Stomach (tissue), 8 donors: ENCODE measurements at regions not wholly inside any gene's neighbourhood (a gene's known extent, or its start where the extent isn't known, plus 50 kb on each side); places are given as distances from the start of the nearest gene placed in this dataset.
"Not testable (repeated sequence)": the region's sequence is repeated elsewhere in the genome, so short reads cannot be mapped to it uniquely, and the experiment has no call there.

Source experiments
- DNase-seq, 2 donors: peaks; one replicate each; pipeline versions ENCODE4 v3.0.0 to v3.0.0-alpha.2; 2013 to 2019
- H3K27ac ChIP-seq, 5 donors: fragments of 200-600 bp in 4 of 5; sonication (generic) in 4 of 5; one replicate each; pipeline ENCODE4 v1.5.1; 2013 to 2019; ENCODE audit warnings: mild to moderate bottlenecking in 1 of 5, moderate library complexity in 1 of 5
- H3K27me3 ChIP-seq, 3 donors: fragments of 200-600 bp; sonication (generic); one replicate each; pipeline ENCODE4 v1.5.1; 2017 to 2019; ENCODE audit warnings: mixed run types in 1 of 3
- H3K36me3 ChIP-seq, 4 donors: fragments of 200-600 bp; sonication (generic); 1 replicate in 3 of 4; 2 replicates in 1 of 4; pipeline ENCODE4 v1.5.1; 2016 to 2019
- H3K4me1 ChIP-seq, 4 donors: fragments of 200-600 bp; sonication (generic); one replicate each; pipeline ENCODE4 v1.5.1; 2016 to 2019
- H3K4me3 ChIP-seq, 4 donors: fragments of 200-600 bp; sonication (generic) in 3 of 4; one replicate each; pipeline ENCODE4 v1.5.1; 2016 to 2019; ENCODE audit warnings: mild to moderate bottlenecking in 1 of 4
- H3K9me3 ChIP-seq, 4 donors: fragments of 200-600 bp; sonication (generic); one replicate each; pipeline ENCODE4 v1.5.1; 2016 to 2019
- CTCF ChIP-seq, 7 experiments: fragments of 450-650 bp in 4 of 7; fragments of 200-600 bp in 3 of 7; sonication (generic) in 3 of 7; IDR thresholded peaks; one replicate each; pipeline ENCODE4 v1.5.1; 2016 to 2019; ENCODE audit warnings: antibody characterized with exemption in 7 of 7, control low read depth in 2 of 7, mild to moderate bottlenecking in 1 of 7
- EP300 ChIP-seq: sonication (generic); formaldehyde crosslinking; IDR thresholded peaks from one replicate; pipeline ENCODE4 v1.6.1; 2017; ENCODE audit warnings: antibody characterized with exemption
- POLR2A ChIP-seq, 4 donors: fragments of 450-650 bp; IDR thresholded peaks; one replicate each; pipeline ENCODE4 v1.6.1; 2016; ENCODE audit warnings: antibody characterized with exemption in 4 of 4, control low read depth in 2 of 4, mild to moderate bottlenecking in 1 of 4, moderate library complexity in 1 of 4
- POLR2AphosphoS5 ChIP-seq, 3 donors: sonication (generic); formaldehyde crosslinking; IDR thresholded peaks; one replicate each; pipeline ENCODE4 v1.6.1; 2016; ENCODE audit warnings: antibody characterized with exemption in 3 of 3
- WGBS, 5 donors: extraction: QIAGEN DNeasy Blood & Tissue Kit in 3 of 5; methylation state at CpG; one replicate each; pipeline versions ENCODE4 v1.1.5 to v1.1.7; 2013 to 2018; 5-methylcytosine and 5-hydroxymethylcytosine counted together
- intact Hi-C: fragments of 100-400 bp; cut with DNase I; formaldehyde crosslinking; loops from one replicate; pipeline ENCODE4 v1.15.1; 2023; ENCODE audit warnings: low total_unique reads
- donor health status: healthy with polysubstance abuse.
- donor health status: Bipolar disorder and iron deficiency.
- donor health status: healthy.

- Histone ChIP-seq H3K27me3 (no peaks in the 10 kb centered on the region), H3K27ac (no peak overlapping the region), H3K4me1 (peaks cover 6 to 21% (median 11%) of the 10 kb centered on the region in 4 donors), H3K4me3 (no peak overlapping the region), H3K9me3 (no peaks in the 10 kb centered on the region), H3K36me3 (no peaks in the 10 kb centered on the region)
- TF ChIP-seq CTCF (IDR thresholded peaks at IDR 0.05) (no peak), EP300 (no peak), POLR2A (IDR thresholded peaks at IDR 0.05) (no peak), POLR2AphosphoS5 (IDR thresholded peaks at IDR 0.05) (no peak)
- DNase-seq: no peak
- WGBS, 5 donors: 45 to 81% (median 66%) methylated on average over 2 of the region's 2 CpGs
- intact Hi-C loops: no loop called here
Observed at GRCh38 chr12:115297445-115297844, 613.5 kb upstream of the TBX3 start.

GRCh38 chr12:115296613-115297198, 612.7 kb upstream of the TBX3 start:
- no peaks in the 10 kb centered on the region for H3K27me3 ChIP-seq
- no peaks in the 10 kb centered on the region for H3K9me3 ChIP-seq
- H3K4me1 ChIP-seq: peaks cover 6 to 21% (median 11%) of the 10 kb centered on the region in 4 donors
- no peak overlapping the region for H3K4me3 ChIP-seq
- no peaks in the 10 kb centered on the region for H3K36me3 ChIP-seq
- WGBS, 5 donors: 75 to 87% (median 84%) methylated on average over 3 to 5 of the region's 5 CpGs
- intact Hi-C loops: no loop called here
- no peak for DNase-seq
- no peak for TF ChIP-seq POLR2AphosphoS5 (IDR thresholded peaks at IDR 0.05)
- TF ChIP-seq CTCF (IDR thresholded peaks at IDR 0.05): no peak
- no peak for TF ChIP-seq EP300
- no peak for TF ChIP-seq POLR2A (IDR thresholded peaks at IDR 0.05)
- no peak overlapping the region for H3K27ac ChIP-seq

- intact Hi-C loops: no loop called here
- TF ChIP-seq EP300: no peak
- no peak for TF ChIP-seq POLR2AphosphoS5 (IDR thresholded peaks at IDR 0.05)
- no peak for TF ChIP-seq POLR2A (IDR thresholded peaks at IDR 0.05)
- no peak for TF ChIP-seq CTCF (IDR thresholded peaks at IDR 0.05)
- no peak overlapping the region for H3K27ac ChIP-seq
- peaks cover 6 to 21% (median 11%) of the 10 kb centered on the region in 4 donors for H3K4me1 ChIP-seq
- DNase-seq: no peak
- WGBS, 5 donors: 81 to 94% (median 87%) methylated on average over 3 of the region's 3 CpGs
- H3K36me3 ChIP-seq: no peaks in the 10 kb centered on the region
- no peak overlapping the region for H3K4me3 ChIP-seq
- no peaks in the 10 kb centered on the region for H3K9me3 ChIP-seq
- H3K27me3 ChIP-seq: no peaks in the 10 kb centered on the region
Observed at GRCh38 chr12:115295886-115296285, 611.9 kb upstream of the TBX3 start.

GRCh38 chr12:115294453-115295133, 610.6 kb upstream of the TBX3 start:
- no peak overlapping the region for H3K4me3 ChIP-seq
- peak; percentile 48 to 71 for DNase-seq
- no peaks in the 10 kb centered on the region for H3K27me3 ChIP-seq
- 13 to 42% (median 33%) methylated on average over 4 of the region's 4 CpGs for WGBS, 5 donors
- H3K4me1 ChIP-seq: peaks cover 6 to 21% (median 11%) of the 10 kb centered on the region in 4 donors
- TF ChIP-seq CTCF (IDR thresholded peaks at IDR 0.05) (no peak), POLR2A (IDR thresholded peaks at IDR 0.05) (no peak), EP300 (no peak), POLR2AphosphoS5 (IDR thresholded peaks at IDR 0.05) (no peak)
- no peaks in the 10 kb centered on the region for H3K9me3 ChIP-seq
- H3K36me3 ChIP-seq: no peaks in the 10 kb centered on the region
- H3K27ac ChIP-seq: no peak overlapping the region
- intact Hi-C loops: no loop called here

GRCh38 chr12:115285429-115285828, 601.5 kb upstream of the TBX3 start:
- H3K9me3 ChIP-seq, intact Hi-C loops, H3K27ac ChIP-seq, H3K27me3 ChIP-seq, H3K4me3 ChIP-seq, DNase-seq, H3K4me1 ChIP-seq, H3K36me3 ChIP-seq: not testable (repeated sequence)
- WGBS, 5 donors: 50 to 74% (median 59%) methylated on average over 1 to 10 of the region's 10 CpGs
